HG02763 (cell line): ENCODE measurements at regions not wholly inside any gene's neighbourhood (a gene's known extent, or its start where the extent isn't known, plus 50 kb on each side); places are given as distances from the start of the nearest gene placed in this dataset.
"Not testable (repeated sequence)": the region's sequence is repeated elsewhere in the genome, so short reads cannot be mapped to it uniquely, and the experiment has no call there.

Experiments used
- ATAC-seq: cut with Tn5 transposase; IDR thresholded peaks from one replicate; pipeline ENCODE4 v1.9.1; 2021; ENCODE audit warnings: mild to moderate bottlenecking, moderate library complexity; ENCODE audit not compliant: unreplicated experiment

- ATAC-seq: no peak
Observed at GRCh38 chr2:60358476-60358875, 195.0 kb downstream of the BCL11A start.

- no peak for ATAC-seq
Observed at GRCh38 chr2:60357996-60358395, 195.5 kb downstream of the BCL11A start.

- no peak for ATAC-seq
Observed at GRCh38 chr2:60356346-60356745, 197.1 kb downstream of the BCL11A start.

GRCh38 chr2:60355849-60356261 is 197.6 kb downstream of the BCL11A start:
- ATAC-seq: no peak

- no peak for ATAC-seq
Observed at GRCh38 chr2:60354713-60355112, 198.7 kb downstream of the BCL11A start.

- peak; percentile 46 for ATAC-seq
Observed at GRCh38 chr2:60353863-60354262, 199.6 kb downstream of the BCL11A start.

GRCh38 chr2:60353406-60353800 is 200.1 kb downstream of the BCL11A start:
- peak; percentile 19 for ATAC-seq

- ATAC-seq: no peak
Observed at GRCh38 chr2:60352491-60353405, 200.7 kb downstream of the BCL11A start.

- no peak for ATAC-seq
Observed at GRCh38 chr2:60351802-60352201, 201.7 kb downstream of the BCL11A start.

- no peak for ATAC-seq
Observed at GRCh38 chr2:60351321-60351720, 202.1 kb downstream of the BCL11A start.

GRCh38 chr2:60350791-60351190 is 202.7 kb downstream of the BCL11A start:
- ATAC-seq: no peak

GRCh38 chr2:60347781-60348180 is 205.7 kb downstream of the BCL11A start:
- no peak for ATAC-seq

GRCh38 chr2:60342491-60342890 is 211.0 kb downstream of the BCL11A start:
- not testable (repeated sequence) for ATAC-seq

GRCh38 chr2:60341151-60341550 is 212.3 kb downstream of the BCL11A start:
- no peak for ATAC-seq

GRCh38 chr2:60339286-60339685 is 214.2 kb downstream of the BCL11A start:
- ATAC-seq: no peak

GRCh38 chr2:60337142-60337497 is 216.3 kb downstream of the BCL11A start:
- no peak for ATAC-seq

- ATAC-seq: no peak
Observed at GRCh38 chr2:60336442-60337141, 216.9 kb downstream of the BCL11A start.

GRCh38 chr2:60335533-60336237 is 217.8 kb downstream of the BCL11A start:
- ATAC-seq: no peak

GRCh38 chr2:60334610-60335009 is 218.8 kb downstream of the BCL11A start:
- ATAC-seq: no peak

- no peak for ATAC-seq
Observed at GRCh38 chr2:60333264-60333663, 220.2 kb downstream of the BCL11A start.

- ATAC-seq: no peak
Observed at GRCh38 chr2:60331115-60331809, 222.2 kb downstream of the BCL11A start.
